Hematopoietic multipotent progenitor cell treated with erythropoietin and hydrocortisone succinate and interleukin-3 and kit ligand, for 6 days (in vitro differentiated cells): ENCODE measurements at regions not wholly inside any gene's neighbourhood (a gene's known extent, or its start where the extent isn't known, plus 50 kb on each side); places are given as distances from the start of the nearest gene placed in this dataset.

Experiments used
- DNase-seq: peaks from one replicate; pipeline ENCODE4 v3.0.0-alpha.2; 2015

GRCh38 chrX:20861113-20861512 is 513.1 kb upstream of the CNKSR2 start:
- no peak for DNase-seq

- no peak for DNase-seq
Observed at GRCh38 chrX:20857746-20858145, 516.5 kb upstream of the CNKSR2 start.

- DNase-seq = no peak
Observed at GRCh38 chrX:20838477-20838876, 535.7 kb upstream of the CNKSR2 start.

GRCh38 chrX:20829665-20830491 is 544.3 kb upstream of the CNKSR2 start:
- no peak for DNase-seq

GRCh38 chrX:20825984-20826383 is 548.2 kb upstream of the CNKSR2 start:
- DNase-seq = no peak

- DNase-seq = no peak
Observed at GRCh38 chrX:20803971-20804370, 537.3 kb upstream of the RPS6KA3 start.

GRCh38 chrX:20802036-20802435 is 535.3 kb upstream of the RPS6KA3 start:
- DNase-seq = no peak

GRCh38 chrX:20796450-20796849 is 529.7 kb upstream of the RPS6KA3 start:
- no peak for DNase-seq

- DNase-seq = no peak
Observed at GRCh38 chrX:20789103-20789502, 522.4 kb upstream of the RPS6KA3 start.

- no peak for DNase-seq
Observed at GRCh38 chrX:20767346-20767745, 500.6 kb upstream of the RPS6KA3 start.

GRCh38 chrX:20756585-20756984 is 489.9 kb upstream of the RPS6KA3 start:
- DNase-seq = no peak

GRCh38 chrX:20753076-20753475 is 486.4 kb upstream of the RPS6KA3 start:
- DNase-seq = no peak

- no peak for DNase-seq
Observed at GRCh38 chrX:20746690-20747089, 480.0 kb upstream of the RPS6KA3 start.

- no peak for DNase-seq
Observed at GRCh38 chrX:20743046-20743445, 476.3 kb upstream of the RPS6KA3 start.

- no peak for DNase-seq
Observed at GRCh38 chrX:20742106-20742505, 475.4 kb upstream of the RPS6KA3 start.

GRCh38 chrX:20740443-20740842 is 473.7 kb upstream of the RPS6KA3 start:
- DNase-seq = no peak

- DNase-seq = no peak
Observed at GRCh38 chrX:20739038-20739745, 472.5 kb upstream of the RPS6KA3 start.

- DNase-seq = no peak
Observed at GRCh38 chrX:20729416-20729815, 462.7 kb upstream of the RPS6KA3 start.

- DNase-seq = no peak
Observed at GRCh38 chrX:20727447-20727846, 460.7 kb upstream of the RPS6KA3 start.

GRCh38 chrX:20720954-20721626 is 454.4 kb upstream of the RPS6KA3 start:
- no peak for DNase-seq

- DNase-seq = no peak
Observed at GRCh38 chrX:20718592-20719380, 452.1 kb upstream of the RPS6KA3 start.

GRCh38 chrX:20715176-20715575 is 448.5 kb upstream of the RPS6KA3 start:
- no peak for DNase-seq

GRCh38 chrX:20712811-20713210 is 446.1 kb upstream of the RPS6KA3 start:
- no peak for DNase-seq
